GM10248 (cell line): ENCODE measurements at regions not wholly inside any gene's neighbourhood (a gene's known extent, or its start where the extent isn't known, plus 50 kb on each side); places are given as distances from the start of the nearest gene placed in this dataset.

Experiments
- CTCF ChIA-PET: fragments of 300-600 bp; sonication (Branson Sonifier 250); formaldehyde crosslinking; extraction: SDS; loops from one replicate; lab custom pipeline; 2021; ENCODE audit warnings: antibody characterized with exemption; lab: Yijun Ruan, JAX
- POLR2A ChIA-PET: fragments of 350-650 bp; sonication (Branson Sonifier 250); formaldehyde crosslinking; extraction: SDS; loops from one replicate; lab custom pipeline; 2020; ENCODE audit warnings: antibody characterized with exemption; lab: Yijun Ruan, JAX
- DNase-seq: peaks from one replicate; pipeline ENCODE4 v3.0.0; 2012; ENCODE audit errors: extremely low spot score
- CTCF ChIP-seq: IDR thresholded peaks from 2 replicates; pipeline ENCODE4 v1.5.1; 2012; ENCODE audit warnings: mild to moderate bottlenecking, low read depth; ENCODE audit errors: extremely low read depth, missing control alignments, control extremely low read depth

- ChIA-PET POLR2A (no interaction called here), CTCF (no interaction called here)
- no peak for DNase-seq
- TF ChIP-seq CTCF = no peak
These were observed 113.9 kb downstream of the GPR63 start for GRCh38 chr6:96723362-96723761.

GRCh38 chr6:96721227-96721626, 116.0 kb downstream of the GPR63 start:
- CTCF ChIA-PET = no interaction called here
- no peak for DNase-seq
- TF ChIP-seq CTCF = no peak
- POLR2A ChIA-PET = no interaction called here

- ChIA-PET POLR2A (no interaction called here), CTCF (interaction anchor here (0.7 to 1.5 kb wide), 3 partner anchors 9 to 89 kb away, joined by 3 to 5 read pairs (median 3); no protein-coding TSS in a partner anchor)
- no peak for TF ChIP-seq CTCF
- no peak for DNase-seq
These were observed 121.1 kb downstream of the GPR63 start for GRCh38 chr6:96716221-96716620.

GRCh38 chr6:96715608-96716007, 121.7 kb downstream of the GPR63 start:
- ChIA-PET POLR2A (no interaction called here), CTCF (interaction anchor here (0.7 to 1.5 kb wide), 3 partner anchors 8 to 88 kb away, joined by 3 read pairs; no protein-coding TSS in a partner anchor)
- DNase-seq = no peak
- no peak for TF ChIP-seq CTCF

GRCh38 chr6:96704713-96705112, 132.6 kb downstream of the GPR63 start:
- DNase-seq = no peak
- TF ChIP-seq CTCF = no peak
- ChIA-PET POLR2A (no interaction called here), CTCF (interaction anchor here (1.2 kb wide), 1 partner anchor 72 kb away, joined by 3 read pairs; no protein-coding TSS in a partner anchor)

GRCh38 chr6:96702626-96703025, 134.7 kb downstream of the GPR63 start:
- ChIA-PET CTCF (no interaction called here), POLR2A (no interaction called here)
- no peak for TF ChIP-seq CTCF
- no peak for DNase-seq
